ENCODE measurements at regions not wholly inside any gene's neighbourhood (a gene's known extent, or its start where the extent isn't known, plus 50 kb on each side); places are given as distances from the start of the nearest gene placed in this dataset.
"Not testable (repeated sequence)": the region's sequence is repeated elsewhere in the genome, so short reads cannot be mapped to it uniquely, and the experiment has no call there.

GRCh38 chr2:219748671-219749570, 121.5 kb downstream of the SLC4A3 start:
- Histone ChIP-seq H3K9me3 (no peaks in the 10 kb centered on the region), H3K36me3 (no peaks in the 10 kb centered on the region), H3K27ac (no peak overlapping the region), H3K4me3 (no peak overlapping the region), H3K27me3 (no peaks in the 10 kb centered on the region), H3K4me1 (no peaks in the 10 kb centered on the region)
- TF ChIP-seq, protein P1, sequence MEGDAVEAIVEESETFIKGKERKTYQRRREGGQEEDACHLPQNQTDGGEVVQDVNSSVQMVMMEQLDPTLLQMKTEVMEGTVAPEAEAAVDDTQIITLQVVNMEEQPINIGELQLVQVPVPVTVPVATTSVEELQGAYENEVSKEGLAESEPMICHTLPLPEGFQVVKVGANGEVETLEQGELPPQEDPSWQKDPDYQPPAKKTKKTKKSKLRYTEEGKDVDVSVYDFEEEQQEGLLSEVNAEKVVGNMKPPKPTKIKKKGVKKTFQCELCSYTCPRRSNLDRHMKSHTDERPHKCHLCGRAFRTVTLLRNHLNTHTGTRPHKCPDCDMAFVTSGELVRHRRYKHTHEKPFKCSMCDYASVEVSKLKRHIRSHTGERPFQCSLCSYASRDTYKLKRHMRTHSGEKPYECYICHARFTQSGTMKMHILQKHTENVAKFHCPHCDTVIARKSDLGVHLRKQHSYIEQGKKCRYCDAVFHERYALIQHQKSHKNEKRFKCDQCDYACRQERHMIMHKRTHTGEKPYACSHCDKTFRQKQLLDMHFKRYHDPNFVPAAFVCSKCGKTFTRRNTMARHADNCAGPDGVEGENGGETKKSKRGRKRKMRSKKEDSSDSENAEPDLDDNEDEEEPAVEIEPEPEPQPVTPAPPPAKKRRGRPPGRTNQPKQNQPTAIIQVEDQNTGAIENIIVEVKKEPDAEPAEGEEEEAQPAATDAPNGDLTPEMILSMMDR (IDR thresholded peaks at IDR 0.05) = no peak
- DNase-seq (no peak), ATAC-seq (no peak)
- intact Hi-C loops (cut with DNase I) = no loop called here

GRCh38 chr2:219751121-219751520, 123.7 kb downstream of the SLC4A3 start:
- DNase-seq, ATAC-seq, H3K27ac ChIP-seq: not testable (repeated sequence)

DNA sequence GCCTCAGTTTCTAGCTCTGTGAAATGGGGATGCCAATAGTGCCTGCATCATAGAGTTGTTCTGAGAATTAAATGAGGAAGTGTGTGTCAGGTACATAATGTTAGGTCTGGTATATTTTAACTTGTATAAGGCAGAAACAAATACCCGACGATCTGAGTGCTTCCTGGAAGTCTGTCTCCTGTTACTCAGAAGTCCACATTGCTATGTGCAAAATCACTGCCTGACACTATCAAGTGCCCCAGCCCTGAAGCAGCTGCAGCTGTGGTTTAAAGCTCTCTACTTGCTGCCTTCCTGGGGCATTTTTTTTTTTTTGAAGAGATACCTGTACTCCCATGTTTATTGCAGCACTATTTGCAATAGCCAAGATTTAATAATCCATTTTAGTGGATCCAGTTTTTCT, 125.3 kb downstream of the SLC4A3 start:
- Histone ChIP-seq H3K4me1 (no peaks in the 10 kb centered on the region), H3K4me3 (no peak overlapping the region), H3K9me3 (no peaks in the 10 kb centered on the region), H3K27me3 (no peaks in the 10 kb centered on the region), H3K27ac (no peak overlapping the region), H3K36me3 (no peaks in the 10 kb centered on the region)
- ATAC-seq = no peak
- DNase-seq = no peak
- intact Hi-C loops (cut with DNase I) = no loop called here
- TF ChIP-seq, protein P1 (IDR thresholded peaks at IDR 0.05) = no peak

More at GRCh38 chr2:219751121-219751520, 123.7 kb downstream of the SLC4A3 start:
- H3K36me3 ChIP-seq; H3K9me3 ChIP-seq; H3K4me1 ChIP-seq; H3K27me3 ChIP-seq; intact Hi-C loops (cut with DNase I); H3K4me3 ChIP-seq: not testable (repeated sequence)

DNA sequence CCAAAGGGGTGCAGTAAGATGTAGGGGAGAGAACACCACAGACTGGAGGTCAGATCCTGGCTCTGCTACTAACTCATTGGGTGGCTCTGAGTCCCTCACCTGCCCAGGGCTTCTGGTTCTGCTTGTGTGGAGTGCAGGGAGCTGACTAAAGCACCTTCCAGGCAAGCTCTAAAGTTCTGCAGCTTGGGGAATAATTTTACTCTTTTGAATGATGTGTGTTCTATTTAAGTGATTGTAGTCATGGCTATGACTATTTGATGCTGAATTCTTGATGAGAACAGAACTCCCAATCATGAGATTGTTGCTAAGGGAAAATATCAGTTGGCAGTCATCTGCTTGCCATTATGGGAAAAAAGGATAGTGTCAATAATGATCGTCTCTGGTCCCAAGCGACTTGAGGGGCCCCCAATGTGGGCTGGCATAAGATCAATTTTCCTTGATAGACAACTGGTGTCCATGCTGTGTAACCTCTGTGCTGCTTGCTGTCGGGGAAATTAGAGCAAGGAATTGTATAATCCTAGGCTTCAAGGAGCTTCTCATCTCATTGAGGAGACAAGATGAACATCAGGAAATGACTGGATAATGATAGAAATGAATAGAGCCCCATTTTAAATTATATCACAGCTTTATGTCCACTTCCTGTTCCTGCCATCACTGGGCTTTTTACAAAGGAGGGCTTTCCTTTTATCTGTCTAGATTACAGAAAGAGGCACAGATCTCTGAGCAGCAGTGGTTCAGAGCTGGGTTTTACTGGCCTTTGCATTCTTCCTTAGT, 131.7 kb downstream of the SLC4A3 start:
- DNase-seq = no peak
- no peak for ATAC-seq

GRCh38 chr2:219759801-219760200, 132.4 kb downstream of the SLC4A3 start:
- no peaks in the 10 kb centered on the region for H3K4me1 ChIP-seq
- H3K9me3 ChIP-seq = no peaks in the 10 kb centered on the region
- TF ChIP-seq, protein P1 (IDR thresholded peaks at IDR 0.05) = no peak
- no peak for DNase-seq
- no peak overlapping the region for H3K4me3 ChIP-seq
- no peak overlapping the region for H3K27ac ChIP-seq
- H3K27me3 ChIP-seq = no peaks in the 10 kb centered on the region
- intact Hi-C loops (cut with DNase I) = no loop called here
- H3K36me3 ChIP-seq = no peaks in the 10 kb centered on the region
- no peak for ATAC-seq

More for the DNA sequence above, 131.7 kb downstream of the SLC4A3 start:
- TF ChIP-seq, protein P1 (IDR thresholded peaks at IDR 0.05) = no peak
- no peaks in the 10 kb centered on the region for H3K27me3 ChIP-seq
- H3K27ac ChIP-seq = no peak overlapping the region
- H3K4me1 ChIP-seq = no peaks in the 10 kb centered on the region
- no peaks in the 10 kb centered on the region for H3K36me3 ChIP-seq
- intact Hi-C loops (cut with DNase I) = no loop called here
- no peak overlapping the region for H3K4me3 ChIP-seq
- H3K9me3 ChIP-seq = no peaks in the 10 kb centered on the region

All from upper lobe of right lung (tissue), 1 donor.